DMS 273 treated with DMSO at 0.1 percent for 48 hours (cell line): ENCODE measurements at regions not wholly inside any gene's neighbourhood (a gene's known extent, or its start where the extent isn't known, plus 50 kb on each side); places are given as distances from the start of the nearest gene placed in this dataset.

Experiments
- DNase-seq: peaks from one replicate; lab custom pipeline; 2025; lab: John Stamatoyannopoulos, UW

DNA sequence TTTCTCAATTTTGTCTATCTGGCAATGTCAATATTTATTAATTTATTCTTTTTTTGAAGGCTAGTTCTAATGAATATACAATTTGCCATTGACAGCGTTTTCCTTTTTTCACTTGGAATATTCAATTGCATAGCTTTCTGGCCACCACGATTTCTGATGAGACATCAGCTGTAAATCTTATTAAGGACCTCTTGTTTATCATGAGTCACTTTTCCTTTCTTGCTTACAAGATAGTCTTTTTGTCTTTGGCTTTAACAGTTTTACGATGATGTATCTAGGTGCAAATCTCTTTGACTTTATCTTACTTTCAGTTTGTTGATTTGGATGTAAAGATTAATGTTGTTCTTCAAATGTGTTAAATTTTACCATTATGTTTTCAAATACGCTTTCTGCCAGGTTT, 991.6 kb upstream of the SLC10A2 start:
- DNase-seq: no peak

DNA sequence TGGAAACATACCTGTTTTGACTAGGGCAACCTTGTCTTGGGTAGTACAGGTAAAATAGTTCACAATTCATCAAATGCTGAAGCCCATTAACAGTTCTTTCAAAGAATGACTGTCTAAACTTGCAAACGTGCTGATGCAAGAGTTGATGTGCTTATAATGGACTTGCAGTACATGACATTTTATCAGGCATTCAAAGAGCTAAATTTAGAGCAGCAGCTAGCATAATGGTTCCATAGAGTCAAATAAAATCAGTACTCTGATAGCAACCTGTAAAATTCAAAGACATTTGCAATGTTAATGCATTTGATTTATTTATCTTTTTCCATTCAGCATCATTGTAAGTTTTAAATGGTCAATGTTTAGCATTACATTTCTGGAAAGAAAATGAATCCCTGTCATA, 979.7 kb upstream of the SLC10A2 start:
- no peak for DNase-seq

DNA sequence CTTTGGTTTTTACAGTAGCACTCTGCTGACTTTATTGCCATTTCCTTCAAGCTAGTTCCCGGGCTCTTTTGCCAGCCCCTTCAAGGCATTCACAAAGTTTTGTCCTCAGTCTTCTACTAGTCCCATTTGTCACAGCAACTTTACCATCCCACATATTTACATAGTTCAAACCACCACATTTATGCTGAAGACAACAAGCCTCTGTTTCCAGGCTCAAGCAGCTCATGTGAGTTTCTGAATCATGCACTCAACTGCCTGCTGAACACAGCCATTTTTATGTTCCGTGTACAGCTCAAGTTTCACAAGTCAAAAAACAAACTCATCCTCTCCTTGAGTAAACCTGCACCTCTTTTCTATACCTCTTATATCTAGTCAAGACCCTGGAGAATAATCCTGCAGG, 977.0 kb upstream of the SLC10A2 start:
- no peak for DNase-seq

DNA sequence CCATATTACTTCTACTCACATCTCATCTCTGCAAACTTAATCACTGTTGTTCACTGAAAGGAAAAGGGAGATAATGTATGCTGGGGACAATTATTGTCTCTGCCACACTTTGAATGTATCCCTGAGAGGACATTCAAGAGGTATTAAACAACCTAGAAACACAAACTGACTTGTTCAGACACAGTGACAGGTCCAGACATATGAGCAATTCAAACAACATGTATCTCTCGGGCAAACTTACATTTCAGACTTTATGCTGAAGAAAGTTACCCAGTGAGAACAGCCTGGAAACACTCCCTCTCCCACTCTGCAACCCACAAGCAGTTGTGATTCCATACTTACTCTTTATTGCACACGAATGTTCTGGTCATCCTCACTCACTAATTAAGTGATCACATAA, 968.7 kb upstream of the SLC10A2 start:
- DNase-seq: no peak

DNA sequence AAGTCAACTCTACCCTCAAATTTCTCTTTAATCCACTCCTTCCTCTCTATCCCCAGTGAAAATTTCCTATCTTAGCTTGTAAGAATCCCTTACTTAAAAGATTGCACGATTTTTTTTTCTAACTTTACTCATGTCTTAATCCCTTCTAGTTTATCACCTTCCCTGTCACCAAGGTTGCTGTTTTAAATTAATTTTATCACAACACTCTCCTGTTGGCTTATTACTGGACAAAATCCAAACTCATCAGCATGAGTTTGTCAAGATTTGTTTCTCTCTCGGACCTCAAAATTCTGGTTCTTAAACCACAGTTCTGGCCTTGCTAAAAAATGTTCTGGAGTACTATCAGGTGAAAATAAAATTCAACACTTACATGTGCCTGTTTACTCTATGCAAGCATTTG, 959.1 kb upstream of the SLC10A2 start:
- no peak for DNase-seq

DNA sequence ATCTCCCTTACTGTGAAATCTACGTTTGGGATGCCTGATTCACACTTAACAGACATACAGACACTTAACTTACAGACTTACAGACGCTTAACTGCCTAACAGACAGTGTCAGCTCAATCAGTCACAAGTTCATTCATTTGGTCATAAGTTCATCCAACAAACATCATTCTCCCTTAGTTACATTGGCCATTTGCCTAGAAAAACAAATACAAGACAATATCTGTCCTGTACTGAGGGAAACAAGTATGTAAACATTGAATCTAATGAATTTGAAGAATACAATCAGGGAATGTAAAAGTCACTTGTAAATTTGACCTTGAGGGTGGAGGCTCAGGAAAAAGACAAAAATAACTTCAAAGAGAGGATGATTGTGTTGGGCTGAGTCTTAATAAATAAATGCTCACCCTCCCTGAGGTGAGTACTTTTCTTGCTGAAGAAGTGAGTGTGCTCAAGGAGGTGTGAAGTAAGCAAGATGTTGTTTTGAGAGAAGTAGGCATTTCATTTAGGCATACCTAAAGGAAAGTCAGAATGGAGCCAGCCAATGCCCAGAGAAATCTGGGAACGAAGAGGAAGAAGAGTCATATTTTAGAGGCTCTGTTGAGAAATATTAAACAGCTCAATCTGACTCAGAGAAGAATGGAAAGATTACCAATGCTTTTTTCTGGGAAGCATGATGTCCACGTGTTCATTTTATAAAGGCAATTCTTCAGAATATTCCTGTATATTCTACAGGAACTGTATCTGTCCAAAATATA, 958.4 kb upstream of the SLC10A2 start:
- no peak for DNase-seq

DNA sequence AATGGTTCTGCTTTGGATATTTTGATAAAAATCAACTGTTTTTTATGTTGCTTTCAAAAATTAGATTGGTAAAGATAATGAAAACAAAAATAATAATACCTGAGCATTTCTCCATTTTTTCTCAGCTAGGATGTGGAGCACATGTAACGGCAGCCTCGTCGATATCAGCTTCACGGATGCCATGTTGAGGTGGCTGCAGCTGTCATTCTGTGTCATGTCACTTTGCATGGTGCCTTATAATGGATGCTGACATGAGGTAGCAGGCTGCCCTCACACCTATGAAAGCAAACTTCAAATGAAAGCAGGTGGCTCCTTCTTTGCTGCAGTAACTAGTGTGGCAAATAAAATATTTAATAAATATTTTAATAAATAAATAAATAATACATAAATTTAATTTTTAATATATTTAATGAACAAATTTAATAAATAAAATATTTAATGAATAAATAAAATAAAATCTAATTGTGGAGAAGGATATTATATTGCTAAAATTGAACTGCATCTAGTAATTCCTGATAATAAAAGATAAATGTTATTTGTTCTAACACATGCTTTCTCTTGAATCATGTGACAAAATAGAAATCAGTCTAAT, 955.7 kb upstream of the SLC10A2 start:
- no peak for DNase-seq

DNA sequence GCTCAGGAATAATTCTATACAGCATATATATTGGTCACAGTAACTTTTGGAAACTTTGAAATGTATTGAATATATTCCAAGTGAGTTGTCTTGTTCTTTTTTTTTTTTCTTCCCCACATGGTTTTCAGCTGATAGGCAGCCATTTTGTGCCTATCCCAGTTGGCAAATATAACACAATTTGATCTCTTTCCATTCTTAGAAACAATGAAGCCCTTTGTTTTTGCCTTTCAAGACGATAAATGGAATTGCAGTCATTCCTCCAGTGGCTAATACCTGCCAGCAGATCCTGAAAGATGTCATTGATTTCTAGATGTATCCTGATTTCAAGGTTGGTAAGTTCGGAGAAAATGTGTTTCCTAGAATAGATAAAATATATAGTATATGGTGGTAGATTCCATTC, 951.1 kb upstream of the SLC10A2 start:
- DNase-seq: no peak

DNA sequence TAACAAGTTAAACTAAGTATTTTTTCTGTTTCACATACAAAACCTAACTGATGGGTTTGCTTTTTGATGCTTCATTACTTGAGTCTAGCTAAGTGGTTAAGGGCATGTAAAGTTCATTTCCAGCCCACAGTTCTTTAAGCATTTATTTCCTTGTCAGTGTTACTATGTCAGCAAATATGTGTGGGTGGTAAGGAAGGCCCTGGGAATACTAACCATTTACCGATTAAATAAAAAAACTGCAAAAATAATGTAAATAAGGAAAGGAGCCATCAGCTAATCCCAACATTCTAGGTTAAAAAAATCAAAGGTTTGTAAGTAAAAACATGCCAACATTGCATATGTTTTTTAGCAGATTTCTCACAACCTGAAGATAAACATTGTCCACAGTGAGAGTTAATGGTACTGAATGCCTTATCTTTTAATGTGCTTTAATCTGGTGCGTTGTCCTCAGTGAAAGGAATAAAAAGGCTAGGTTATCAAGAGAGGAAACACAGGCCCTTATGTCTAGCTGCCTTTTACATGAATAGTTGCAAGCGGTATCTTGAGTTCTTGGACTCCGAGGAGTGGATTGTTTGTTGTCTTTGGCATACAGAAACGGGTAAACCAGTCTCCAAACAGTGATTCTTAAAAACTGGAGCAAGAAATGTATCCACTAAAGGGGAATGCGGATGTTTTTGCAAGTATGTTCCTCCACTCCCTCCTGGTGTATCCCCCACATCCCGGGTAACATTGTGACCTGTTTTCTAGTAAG, 949.6 kb upstream of the SLC10A2 start:
- no peak for DNase-seq

DNA sequence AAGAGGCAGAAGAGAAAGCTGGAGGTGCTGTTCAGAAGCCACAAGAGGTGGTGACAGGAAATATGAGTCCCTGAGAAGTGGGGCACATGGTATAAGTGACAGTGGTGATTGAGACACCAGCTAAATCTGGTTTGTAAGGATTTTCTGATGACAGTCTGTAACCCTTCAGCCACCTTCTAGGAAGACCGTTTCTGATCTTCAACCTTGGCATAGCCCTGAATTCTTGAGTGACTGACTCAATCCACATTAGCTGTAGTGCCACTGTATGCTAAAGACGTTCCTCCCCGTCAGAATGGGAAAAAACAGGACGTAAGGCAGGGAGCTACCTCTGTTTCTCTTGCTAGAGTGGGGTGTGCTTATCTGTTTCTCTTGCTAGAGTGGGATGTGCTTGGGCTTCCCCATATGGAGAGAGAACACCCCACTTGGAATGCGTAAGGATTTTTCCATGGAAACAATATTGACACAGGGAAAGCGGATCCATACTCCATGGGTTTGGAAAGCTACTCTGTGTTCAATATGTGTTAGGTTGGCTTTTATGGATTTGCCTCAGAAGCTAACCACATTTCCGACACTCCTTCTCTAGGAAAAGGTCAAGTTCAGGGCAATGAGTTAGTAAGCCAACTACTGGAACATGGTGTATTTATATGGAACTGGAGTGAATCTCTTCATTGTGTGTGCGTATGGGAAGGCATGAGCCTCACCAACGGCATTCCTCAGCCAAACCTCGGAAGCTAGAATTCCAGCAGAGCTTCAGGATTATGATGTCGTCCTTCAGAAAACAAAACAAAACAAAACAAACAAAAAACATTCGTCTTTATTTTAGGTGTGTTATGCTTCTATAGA, 948.8 kb upstream of the SLC10A2 start:
- no peak for DNase-seq

DNA sequence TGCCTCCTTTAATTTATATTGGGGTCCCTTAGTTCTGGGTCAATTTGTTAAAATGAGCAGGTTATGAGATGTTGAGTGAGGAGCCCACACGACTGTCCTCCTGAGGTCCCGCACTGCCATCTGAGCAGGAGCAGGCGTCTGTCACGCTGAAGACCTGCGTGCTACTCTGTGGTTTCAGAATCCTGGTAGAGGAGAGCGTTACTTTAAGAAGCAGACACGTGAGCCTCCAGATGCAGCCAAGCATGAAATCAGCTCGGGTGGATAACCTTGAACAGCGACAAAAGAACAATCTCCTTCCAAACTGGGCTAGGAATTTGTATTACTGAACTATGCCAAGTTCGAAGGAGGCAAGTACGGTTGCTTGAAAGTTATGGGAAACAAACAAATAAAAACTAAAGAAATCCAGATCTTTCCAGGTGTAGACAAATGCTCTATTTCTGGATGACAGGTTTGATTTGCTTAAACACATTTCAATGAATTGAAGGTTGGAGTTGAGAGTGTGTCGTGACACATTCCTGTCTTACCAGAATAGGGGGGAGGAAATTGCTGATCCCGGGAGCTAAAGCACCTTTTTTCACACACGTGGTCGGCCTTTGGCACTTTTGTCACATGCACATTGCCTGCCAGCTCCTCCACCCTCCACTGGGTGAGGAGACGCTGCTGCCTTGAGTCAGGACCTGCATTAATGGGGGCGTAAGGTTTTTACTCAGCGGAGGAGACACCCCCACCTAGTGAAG, 945.5 kb upstream of the SLC10A2 start:
- no peak for DNase-seq

DNA sequence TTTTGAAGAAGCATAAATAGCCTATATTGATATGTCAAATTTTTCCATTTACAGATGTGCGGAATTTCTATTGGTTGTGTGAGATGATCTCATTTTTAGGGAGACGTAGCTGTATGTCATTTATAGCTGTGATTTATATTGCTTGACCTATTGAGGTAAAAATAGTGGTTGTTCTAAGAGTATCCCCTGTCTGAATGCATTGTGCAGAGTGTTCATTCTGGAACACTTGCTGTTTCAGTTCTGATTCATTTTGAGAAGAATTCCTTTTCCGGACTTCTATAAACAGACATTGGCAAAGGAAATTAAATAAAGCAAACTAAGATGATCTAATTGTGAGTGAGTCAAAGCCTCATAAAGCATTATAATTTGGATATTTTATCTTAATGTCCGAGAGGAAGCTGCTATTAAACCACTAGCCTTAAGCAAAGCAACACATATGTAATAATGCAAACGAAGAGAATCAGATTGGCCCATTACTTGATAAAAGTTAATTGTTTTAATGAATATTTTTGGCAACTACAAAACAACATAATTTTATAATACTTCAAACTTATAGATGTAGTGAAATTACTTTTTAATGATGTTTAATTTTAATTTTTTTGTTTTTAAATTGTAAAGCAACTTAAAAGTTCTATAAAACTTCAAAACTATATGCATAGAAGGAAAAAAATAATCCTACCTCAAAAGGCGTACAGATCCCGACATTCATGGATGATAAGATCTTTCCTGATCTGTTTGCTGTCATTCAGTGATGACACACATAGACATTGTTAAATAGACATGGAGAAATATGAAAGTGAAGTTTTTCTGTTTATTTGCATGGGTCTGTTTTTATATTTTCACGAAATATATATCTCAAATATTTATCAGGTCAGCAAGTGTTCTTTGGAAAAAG, 942.6 kb upstream of the SLC10A2 start:
- no peak for DNase-seq

DNA sequence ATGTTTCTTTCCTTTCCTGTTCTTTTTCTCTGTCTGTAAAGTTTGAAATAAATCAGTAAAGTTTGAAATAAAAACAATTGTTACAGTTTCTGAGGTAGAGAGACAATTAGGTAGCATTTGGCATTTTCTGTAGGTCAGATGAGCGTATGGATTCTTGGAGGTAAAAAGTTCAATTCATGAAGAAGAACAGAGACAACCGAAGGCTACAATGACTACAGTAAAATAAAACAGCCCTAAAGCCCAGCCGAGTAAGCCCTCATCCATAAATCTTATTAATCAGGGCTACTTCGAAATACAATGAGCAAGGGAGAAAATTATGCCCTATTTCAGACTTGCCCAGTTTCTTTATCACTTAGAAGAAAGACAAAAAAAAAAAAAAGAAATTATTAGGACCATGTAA, 941.9 kb upstream of the SLC10A2 start:
- no peak for DNase-seq

DNA sequence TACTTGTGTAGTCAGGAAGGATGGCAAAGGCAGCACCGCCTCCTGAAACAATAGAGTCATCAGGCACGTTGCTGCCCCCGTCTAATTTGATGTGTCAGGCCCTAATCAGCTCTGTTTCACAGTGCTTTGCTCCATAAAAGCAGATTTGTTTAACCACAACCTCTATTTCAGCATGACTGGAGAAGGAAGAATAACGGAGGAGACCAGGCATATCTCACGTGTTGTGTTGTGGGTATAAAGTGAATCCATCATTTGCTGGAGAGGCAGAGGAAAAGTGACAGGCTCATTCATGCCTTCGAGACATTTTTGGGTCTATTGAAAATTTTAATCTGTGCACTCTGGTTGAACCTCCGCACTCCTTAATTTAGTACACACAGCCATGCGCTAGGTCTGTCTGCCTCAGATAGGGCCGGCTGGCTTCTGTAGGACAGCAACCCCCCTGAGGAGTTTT, 940.4 kb upstream of the SLC10A2 start:
- no peak for DNase-seq

DNA sequence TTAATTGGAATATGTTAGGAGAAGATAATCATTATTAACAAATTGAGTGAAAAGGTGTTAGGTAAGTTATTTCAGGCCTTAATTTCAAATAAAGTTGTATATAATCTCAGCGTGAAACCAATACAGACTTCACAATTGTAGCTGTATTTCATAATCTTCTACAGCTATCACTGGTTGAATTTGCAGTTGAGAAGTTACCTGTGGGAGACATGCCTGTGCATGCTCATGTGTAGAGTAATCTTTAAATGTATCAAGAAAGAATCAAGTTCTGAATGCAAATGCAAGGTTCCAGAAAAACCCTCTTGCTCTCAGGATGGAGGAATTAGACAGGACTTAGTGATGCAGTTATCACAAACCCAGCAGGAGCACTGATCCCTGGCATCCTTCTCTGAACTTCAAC, 938.4 kb upstream of the SLC10A2 start:
- no peak for DNase-seq

DNA sequence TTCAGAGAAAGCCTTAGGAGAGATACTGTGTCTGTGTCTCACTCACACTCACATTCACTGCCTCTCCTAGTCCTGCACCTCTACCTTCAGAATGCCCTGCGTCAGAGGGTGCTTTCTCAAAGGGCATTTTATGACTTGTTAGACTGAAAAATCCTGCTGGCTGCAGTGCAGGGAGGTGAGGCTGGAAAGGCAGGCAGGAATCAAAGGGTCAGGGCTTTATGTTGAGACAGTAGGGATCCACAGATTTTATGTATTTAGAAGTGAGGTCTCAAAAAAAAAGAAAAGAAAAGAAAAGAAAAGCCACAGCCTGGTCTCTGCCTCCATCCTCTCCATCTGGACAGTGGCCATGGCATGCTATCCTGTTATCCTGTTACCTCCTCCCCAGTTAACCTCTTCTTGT, 936.0 kb upstream of the SLC10A2 start:
- DNase-seq: no peak

DNA sequence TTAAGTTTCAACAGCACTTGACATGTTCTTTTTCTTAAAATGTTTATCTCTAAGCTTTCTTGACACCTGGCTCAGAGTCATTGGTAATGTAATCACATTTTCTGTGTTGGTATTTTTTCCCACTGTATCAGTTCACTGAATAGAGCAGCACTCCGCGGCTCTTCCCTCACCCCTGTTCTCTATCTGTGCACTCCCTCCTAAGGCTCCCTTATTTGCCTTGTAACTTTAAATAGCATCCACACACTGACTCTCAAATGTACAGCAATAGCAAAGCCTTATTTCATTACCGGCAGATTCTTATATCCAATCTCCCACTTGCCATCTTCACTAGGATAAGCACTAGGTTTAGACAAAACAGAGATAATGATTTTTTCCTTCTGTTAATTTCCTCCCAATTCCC, 935.5 kb upstream of the SLC10A2 start:
- no peak for DNase-seq

DNA sequence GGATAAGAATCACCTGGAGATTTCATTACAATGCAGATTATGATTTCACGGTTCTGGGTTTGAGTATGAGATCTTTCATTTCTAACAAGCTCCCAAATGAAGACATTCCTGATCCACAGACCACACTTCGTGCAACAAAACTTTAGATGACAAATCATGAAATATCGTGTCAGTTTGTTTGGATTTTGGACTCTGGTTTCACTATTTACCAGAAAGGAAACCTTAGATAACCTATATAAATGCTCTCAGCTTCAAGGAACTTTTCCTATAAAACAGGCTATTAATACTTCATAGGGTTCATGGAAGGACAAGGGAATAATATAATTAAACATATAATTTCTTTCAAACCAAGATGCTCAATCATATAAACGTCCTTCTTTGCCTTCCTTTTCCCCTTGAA, 930.5 kb upstream of the SLC10A2 start:
- DNase-seq: no peak

DNA sequence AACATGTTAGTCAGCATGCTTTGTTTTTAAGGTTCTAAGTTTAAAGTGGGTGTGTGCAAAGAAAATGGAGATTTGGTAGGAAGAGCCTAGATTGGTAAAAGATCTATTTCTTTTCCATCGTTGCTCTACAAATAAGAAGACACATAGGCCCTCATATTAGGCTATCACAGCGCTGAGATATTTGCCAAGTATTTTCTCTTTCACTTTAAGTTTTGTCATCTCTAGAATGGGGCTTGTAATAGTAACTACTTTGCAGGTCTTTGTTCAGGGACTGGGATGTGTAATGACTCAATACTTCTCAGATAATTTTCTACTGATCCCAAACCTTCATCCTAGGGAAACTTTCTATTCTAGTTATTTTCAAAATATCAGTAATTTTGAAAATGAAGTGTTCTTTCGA, 917.7 kb upstream of the SLC10A2 start:
- no peak for DNase-seq

DNA sequence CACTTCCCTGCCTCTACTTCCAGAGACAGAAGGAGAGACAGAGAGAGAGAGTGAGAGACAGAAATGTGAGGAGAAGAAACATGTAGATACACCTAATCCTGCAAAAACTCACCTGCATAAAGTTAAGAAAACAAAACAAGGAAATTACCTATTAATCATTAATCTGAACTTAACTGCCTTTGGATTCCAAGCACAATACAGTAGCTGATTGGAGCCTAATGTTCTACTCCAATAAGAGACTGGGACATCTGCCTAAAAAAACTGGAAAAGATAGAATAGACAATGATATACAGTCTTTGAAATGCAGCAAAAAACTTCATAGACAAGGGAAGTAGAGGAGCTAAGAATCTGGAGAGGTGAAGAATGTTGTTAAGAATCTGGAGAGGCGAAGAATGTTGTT, 910.2 kb upstream of the SLC10A2 start:
- DNase-seq: no peak

DNA sequence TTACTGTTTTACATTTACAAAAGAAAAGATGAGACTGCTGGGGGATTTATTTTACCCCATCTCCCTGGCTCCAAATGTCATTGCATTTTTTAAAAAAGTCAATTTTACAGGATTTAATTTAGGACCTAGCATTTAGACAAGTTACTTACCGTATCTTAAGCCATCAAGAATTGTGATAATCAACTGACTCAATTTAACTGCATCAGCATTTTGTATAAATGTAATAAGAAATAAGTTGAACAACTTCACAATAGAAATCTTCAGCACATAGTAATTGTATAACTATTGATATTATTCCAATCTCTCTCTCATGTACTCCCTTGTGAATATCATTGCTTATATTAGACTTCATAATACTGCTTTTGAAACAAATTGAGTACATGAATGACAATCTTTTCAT, 907.5 kb upstream of the SLC10A2 start:
- no peak for DNase-seq
